HG02798 (cell line): ENCODE measurements at regions not wholly inside any gene's neighbourhood (a gene's known extent, or its start where the extent isn't known, plus 50 kb on each side); places are given as distances from the start of the nearest gene placed in this dataset.

Experiments
- ATAC-seq: cut with Tn5 transposase; IDR thresholded peaks from one replicate; pipeline ENCODE4 v1.9.1; 2021; ENCODE audit warnings: mild to moderate bottlenecking; ENCODE audit not compliant: unreplicated experiment, poor library complexity

DNA sequence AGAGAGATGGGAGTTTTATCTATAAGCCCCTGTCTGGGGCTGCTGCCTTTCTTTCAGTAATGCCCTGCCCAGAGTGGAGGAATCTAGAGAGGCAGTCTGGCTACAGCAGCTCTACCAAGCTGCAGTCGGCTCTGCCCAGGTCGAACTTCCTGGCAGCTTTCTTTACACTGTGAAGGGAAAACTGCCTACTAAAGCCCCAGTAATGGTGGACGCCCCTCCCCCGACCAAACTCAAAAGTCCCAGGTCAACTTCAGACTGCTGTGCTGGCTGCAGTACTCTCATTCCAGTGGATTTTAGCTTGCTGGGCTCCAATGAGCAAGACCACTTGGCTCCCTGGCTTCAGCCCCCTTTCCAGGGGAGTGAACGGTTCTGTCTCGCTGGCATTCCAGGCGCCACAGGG lies 65.9 kb upstream of the RARB start:
- ATAC-seq, result no peak

DNA sequence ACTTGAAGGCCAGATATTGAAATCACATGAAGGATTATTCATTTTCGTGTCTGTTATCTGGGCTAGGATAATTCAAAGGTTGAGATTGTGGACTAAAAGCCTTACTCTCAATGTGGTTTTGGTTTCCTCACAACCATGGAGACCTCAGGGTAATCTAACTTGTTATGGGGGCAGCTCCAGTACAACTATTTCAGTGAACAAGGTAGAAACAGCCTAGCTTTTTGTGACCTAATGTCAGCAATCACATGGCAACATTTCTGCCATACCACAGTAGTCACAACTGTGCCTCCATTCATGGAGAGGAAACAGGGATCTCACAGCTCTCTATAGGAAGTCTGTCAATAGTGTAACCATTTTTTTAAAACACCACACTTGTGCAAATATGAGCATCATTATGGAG lies 62.4 kb upstream of the RARB start:
- no peak for ATAC-seq

DNA sequence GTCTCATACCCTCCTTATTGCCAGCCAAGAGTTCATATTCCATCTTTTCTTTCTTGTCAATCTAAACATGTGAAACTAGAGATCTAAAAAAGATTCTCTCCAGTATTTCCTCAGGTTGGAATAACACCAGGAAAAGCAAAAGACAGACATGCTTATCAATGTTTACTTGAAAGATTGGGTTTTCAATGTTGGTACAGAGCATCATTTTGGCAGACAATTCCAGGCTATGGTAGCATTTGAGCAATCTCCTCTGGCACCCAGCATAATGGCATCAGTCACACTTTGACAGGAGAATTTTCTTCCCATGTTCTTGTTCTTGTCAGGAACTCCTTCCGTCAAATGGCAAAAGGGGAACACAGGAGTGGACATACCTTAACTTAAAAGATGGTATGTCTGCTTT lies 61.0 kb upstream of the RARB start:
- no peak for ATAC-seq

DNA sequence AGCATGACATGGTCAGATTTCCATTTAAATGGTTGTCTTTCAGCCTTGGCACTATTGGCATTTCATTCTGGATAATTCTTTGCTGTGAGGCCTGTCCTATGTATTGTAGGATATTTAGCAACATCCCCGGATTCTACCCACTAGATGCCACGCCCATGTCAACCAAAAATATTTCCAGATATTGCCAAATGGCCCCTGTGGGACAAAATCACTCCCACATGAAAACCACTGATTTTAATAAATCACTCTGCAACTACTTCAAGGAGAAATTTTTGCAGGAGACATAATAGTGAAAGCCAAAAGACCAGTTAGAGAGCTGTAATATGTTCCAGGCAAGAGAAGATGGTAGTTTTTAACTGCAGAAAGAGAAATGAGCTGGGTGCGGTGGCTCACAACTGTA lies 55.9 kb upstream of the RARB start:
- ATAC-seq, result no peak

DNA sequence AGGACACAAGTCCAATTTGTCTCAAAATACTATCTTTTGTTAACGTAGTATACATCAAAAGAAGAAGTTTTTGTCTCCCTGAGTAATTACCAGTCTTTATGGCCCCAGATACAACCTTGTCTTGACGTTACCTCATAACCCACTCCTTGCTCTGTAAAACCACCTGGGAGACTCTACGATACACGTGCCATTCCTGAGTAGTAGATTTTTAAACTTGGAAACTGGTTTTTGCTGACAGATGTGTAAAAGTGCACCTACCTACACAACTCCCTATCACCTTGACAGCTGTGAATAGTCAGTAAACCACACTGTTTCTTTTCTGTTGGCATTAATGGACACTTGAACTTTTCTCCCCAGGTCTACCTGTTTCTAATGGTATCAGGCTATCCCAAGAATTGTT lies 51.7 kb upstream of the RARB start:
- no peak for ATAC-seq

DNA sequence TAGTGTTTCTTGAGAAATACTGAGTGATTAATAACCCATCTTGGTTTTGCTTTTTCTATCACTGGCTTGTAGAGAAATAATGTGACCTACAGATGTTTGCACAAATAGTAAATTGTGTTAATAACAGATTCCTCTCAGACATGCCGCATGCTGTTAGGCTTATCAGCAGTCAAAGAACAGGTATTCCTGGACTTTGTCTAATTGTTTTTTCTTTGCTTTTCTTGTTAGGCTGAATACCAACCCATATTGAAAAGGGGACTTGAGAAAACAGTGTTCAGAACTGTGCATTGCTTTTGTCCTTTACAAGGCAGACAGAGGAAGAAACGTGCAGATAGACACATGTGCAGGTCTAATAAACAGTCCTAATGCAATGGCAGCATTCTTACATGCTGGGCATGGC lies 51.0 kb upstream of the RARB start:
- no peak for ATAC-seq
